ENCODE measurements at regions not wholly inside any gene's neighbourhood (a gene's known extent, or its start where the extent isn't known, plus 50 kb on each side); places are given as distances from the start of the nearest gene placed in this dataset.

- no peak for DNase-seq
Measured at GRCh38 chr5:88144219-88145001, 124.2 kb downstream of the TMEM161B start.

GRCh38 chr5:88143693-88144218 is 124.9 kb downstream of the TMEM161B start:
- DNase-seq, result no peak

GRCh38 chr5:88142886-88143692 is 125.6 kb downstream of the TMEM161B start:
- no peak for DNase-seq

- no peak for DNase-seq
Measured at GRCh38 chr5:88142636-88142885, 126.1 kb downstream of the TMEM161B start.

GRCh38 chr5:88140856-88141752 is 127.5 kb downstream of the TMEM161B start:
- peak; percentile 86 for DNase-seq

GRCh38 chr5:88140396-88140855 is 128.2 kb downstream of the TMEM161B start:
- no peak for DNase-seq

GRCh38 chr5:88130211-88130815 is 138.3 kb downstream of the TMEM161B start:
- DNase-seq, result no peak

GRCh38 chr5:88128813-88129212 is 139.8 kb downstream of the TMEM161B start:
- no peak for DNase-seq

GRCh38 chr5:88119535-88120125 is 149.0 kb downstream of the TMEM161B start:
- no peak for DNase-seq

GRCh38 chr5:88118179-88118578 is 150.5 kb downstream of the TMEM161B start:
- no peak for DNase-seq

GRCh38 chr5:88117546-88117945 is 151.1 kb downstream of the TMEM161B start:
- DNase-seq, result no peak

- no peak for DNase-seq
Measured at GRCh38 chr5:88116396-88116795, 152.2 kb downstream of the TMEM161B start.

GRCh38 chr5:88115211-88115610 is 153.4 kb downstream of the TMEM161B start:
- no peak for DNase-seq

- no peak for DNase-seq
Measured at GRCh38 chr5:88113429-88113828, 155.2 kb downstream of the TMEM161B start.

- DNase-seq, result no peak
Measured at GRCh38 chr5:88109818-88110217, 158.8 kb downstream of the TMEM161B start.

GRCh38 chr5:88108490-88109279 is 160.0 kb downstream of the TMEM161B start:
- no peak for DNase-seq

GRCh38 chr5:88094906-88095496 is 173.6 kb downstream of the TMEM161B start:
- no peak for DNase-seq

- no peak for DNase-seq
Measured at GRCh38 chr5:88094403-88094802, 174.2 kb downstream of the TMEM161B start.

GRCh38 chr5:88093765-88094164 is 174.9 kb downstream of the TMEM161B start:
- no peak for DNase-seq

- DNase-seq, result no peak
Measured at GRCh38 chr5:88092958-88093605, 175.6 kb downstream of the TMEM161B start.
